ENCODE measurements at regions not wholly inside any gene's neighbourhood (a gene's known extent, or its start where the extent isn't known, plus 50 kb on each side); places are given as distances from the start of the nearest gene placed in this dataset.

DNA sequence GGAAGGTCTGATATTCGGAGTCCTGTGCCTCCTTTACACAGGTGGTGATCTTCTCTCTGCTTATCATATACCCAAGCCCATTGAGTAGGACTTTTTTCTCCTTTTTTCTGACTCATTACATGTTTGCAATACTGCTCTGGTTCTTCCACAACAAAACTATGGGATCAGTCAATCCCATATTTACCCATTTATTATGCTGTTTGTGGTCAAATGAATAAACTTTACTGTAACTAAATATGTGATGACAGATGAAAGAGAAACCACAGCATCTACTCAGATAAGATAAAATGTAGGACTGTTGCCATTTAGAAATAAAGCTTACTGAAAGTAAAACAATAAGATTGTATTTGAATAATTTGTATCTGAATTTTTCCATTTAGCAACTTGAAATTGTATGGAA lies 958.7 kb upstream of the FAT3 start:
- H3K27ac ChIP-seq (ENCODE audit: low read length): no peak overlapping the region
- no peak overlapping the region for H2AFZ ChIP-seq (ENCODE audit: low read depth, low read length)
- TF ChIP-seq EZH2phosphoT487 (IDR thresholded peaks at IDR 0.05; ENCODE audit: low read depth): no peak
- TF ChIP-seq, protein P1, sequence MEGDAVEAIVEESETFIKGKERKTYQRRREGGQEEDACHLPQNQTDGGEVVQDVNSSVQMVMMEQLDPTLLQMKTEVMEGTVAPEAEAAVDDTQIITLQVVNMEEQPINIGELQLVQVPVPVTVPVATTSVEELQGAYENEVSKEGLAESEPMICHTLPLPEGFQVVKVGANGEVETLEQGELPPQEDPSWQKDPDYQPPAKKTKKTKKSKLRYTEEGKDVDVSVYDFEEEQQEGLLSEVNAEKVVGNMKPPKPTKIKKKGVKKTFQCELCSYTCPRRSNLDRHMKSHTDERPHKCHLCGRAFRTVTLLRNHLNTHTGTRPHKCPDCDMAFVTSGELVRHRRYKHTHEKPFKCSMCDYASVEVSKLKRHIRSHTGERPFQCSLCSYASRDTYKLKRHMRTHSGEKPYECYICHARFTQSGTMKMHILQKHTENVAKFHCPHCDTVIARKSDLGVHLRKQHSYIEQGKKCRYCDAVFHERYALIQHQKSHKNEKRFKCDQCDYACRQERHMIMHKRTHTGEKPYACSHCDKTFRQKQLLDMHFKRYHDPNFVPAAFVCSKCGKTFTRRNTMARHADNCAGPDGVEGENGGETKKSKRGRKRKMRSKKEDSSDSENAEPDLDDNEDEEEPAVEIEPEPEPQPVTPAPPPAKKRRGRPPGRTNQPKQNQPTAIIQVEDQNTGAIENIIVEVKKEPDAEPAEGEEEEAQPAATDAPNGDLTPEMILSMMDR (IDR thresholded peaks at IDR 0.05; ENCODE audit: low read depth, low read length): no peak
- H4K20me1 ChIP-seq (ENCODE audit: insufficient read depth, low read length): no peaks in the 10 kb centered on the region
- no peaks in the 10 kb centered on the region for H3K36me3 ChIP-seq (replicated peaks; ENCODE audit: low read depth, low read length)
- H3K27me3 ChIP-seq (ENCODE audit: low read depth, low read length): no peaks in the 10 kb centered on the region
- no peak overlapping the region for H3K4me3 ChIP-seq (ENCODE audit: low read length)
- no peaks in the 10 kb centered on the region for H3K4me1 ChIP-seq (ENCODE audit: low read length)
- H3K4me2 ChIP-seq (ENCODE audit: low read length): no peak overlapping the region
- H3K79me2 ChIP-seq (ENCODE audit: low read length): no peaks in the 10 kb centered on the region
- no peaks in the 10 kb centered on the region for H3K9me3 ChIP-seq (ENCODE audit: insufficient read depth, low read length)
- H3K9ac ChIP-seq (ENCODE audit: low read length): no peak overlapping the region

DNA sequence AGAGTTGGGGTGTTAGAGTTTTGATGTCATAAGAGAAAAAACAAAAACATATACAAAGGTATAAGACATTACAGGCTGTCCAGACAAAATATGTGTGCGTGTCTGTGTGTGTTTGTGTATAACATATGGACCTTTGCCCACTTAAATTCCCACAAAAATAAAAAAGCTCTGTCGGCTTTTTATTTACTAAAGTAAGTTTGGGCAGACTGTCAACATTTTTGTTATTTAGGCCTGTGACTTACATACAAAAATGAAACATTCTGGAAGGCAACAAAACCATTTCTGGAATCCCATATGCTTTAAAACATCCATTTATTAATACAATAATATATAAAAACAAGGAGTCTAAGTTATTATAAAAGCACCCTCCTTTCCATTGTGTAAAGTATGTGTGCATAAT lies 960.1 kb upstream of the FAT3 start:
- no peak overlapping the region for H3K4me3 ChIP-seq (ENCODE audit: low read length)
- H4K20me1 ChIP-seq (ENCODE audit: insufficient read depth, low read length): no peaks in the 10 kb centered on the region
- H3K36me3 ChIP-seq (replicated peaks; ENCODE audit: low read depth, low read length): no peaks in the 10 kb centered on the region
- H3K9me3 ChIP-seq (ENCODE audit: insufficient read depth, low read length): no peaks in the 10 kb centered on the region
- no peak overlapping the region for H3K27ac ChIP-seq (ENCODE audit: low read length)
- TF ChIP-seq EZH2phosphoT487 (IDR thresholded peaks at IDR 0.05; ENCODE audit: low read depth): no peak
- H2AFZ ChIP-seq (ENCODE audit: low read depth, low read length): no peak overlapping the region
- no peaks in the 10 kb centered on the region for H3K4me1 ChIP-seq (ENCODE audit: low read length)
- H3K4me2 ChIP-seq (ENCODE audit: low read length): no peak overlapping the region
- H3K27me3 ChIP-seq (ENCODE audit: low read depth, low read length): no peaks in the 10 kb centered on the region
- no peaks in the 10 kb centered on the region for H3K79me2 ChIP-seq (ENCODE audit: low read length)
- no peak overlapping the region for H3K9ac ChIP-seq (ENCODE audit: low read length)

DNA sequence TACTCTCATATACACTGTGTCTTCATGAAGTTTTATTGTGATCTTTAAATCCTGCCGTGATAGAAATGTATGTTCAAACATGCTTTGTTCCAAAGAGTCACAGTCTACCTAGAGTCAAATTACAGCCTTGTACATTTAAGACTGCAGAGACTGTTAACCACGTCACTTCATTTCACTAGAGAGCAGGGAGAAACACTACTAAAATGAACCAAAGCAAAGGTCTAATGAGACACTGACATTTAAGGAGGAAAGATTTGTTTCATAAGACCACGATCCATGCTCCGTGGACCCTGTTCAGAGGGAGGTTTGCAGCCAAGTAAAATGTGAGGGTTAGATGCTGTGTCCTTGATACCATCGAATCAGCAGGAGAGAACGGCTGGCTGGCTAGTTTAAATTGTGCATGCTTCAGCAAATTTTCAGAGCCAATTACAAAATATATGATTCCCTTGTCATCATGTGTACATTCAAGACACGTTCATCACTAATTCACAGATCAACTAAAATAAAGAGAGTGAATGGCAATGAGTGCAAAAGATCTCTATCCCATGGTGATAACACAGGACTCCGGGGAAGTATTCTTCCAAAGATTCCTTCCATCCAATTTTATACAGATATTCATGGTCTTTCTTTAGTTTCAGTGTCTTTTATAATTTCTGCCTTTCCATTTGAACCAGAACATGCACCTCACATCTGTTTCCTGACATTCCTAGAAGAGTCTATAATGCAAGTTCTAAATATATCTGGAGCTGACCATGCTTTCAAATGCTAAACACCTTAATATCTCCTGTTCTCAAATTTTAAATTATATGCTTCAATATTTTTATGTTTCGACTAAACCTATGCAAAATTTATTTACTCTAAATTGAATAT lies 960.9 kb upstream of the FAT3 start:
- H3K9me3 ChIP-seq (ENCODE audit: insufficient read depth, low read length): no peaks in the 10 kb centered on the region
- H3K27me3 ChIP-seq (ENCODE audit: low read depth, low read length): no peaks in the 10 kb centered on the region
- H3K27ac ChIP-seq (ENCODE audit: low read length): no peak overlapping the region
- H4K20me1 ChIP-seq (ENCODE audit: insufficient read depth, low read length): no peaks in the 10 kb centered on the region
- no peaks in the 10 kb centered on the region for H3K36me3 ChIP-seq (replicated peaks; ENCODE audit: low read depth, low read length)
- TF ChIP-seq EZH2phosphoT487 (IDR thresholded peaks at IDR 0.05; ENCODE audit: low read depth): no peak
- TF ChIP-seq, protein P1 (IDR thresholded peaks at IDR 0.05; ENCODE audit: low read depth, low read length): no peak
- peak overlapping the region; percentile 60; the same call in 1 of the 2 replicates for H2AFZ ChIP-seq (ENCODE audit: low read depth, low read length)
- no peak overlapping the region for H3K9ac ChIP-seq (ENCODE audit: low read length)
- no peak overlapping the region for H3K4me2 ChIP-seq (ENCODE audit: low read length)
- no peaks in the 10 kb centered on the region for H3K4me1 ChIP-seq (ENCODE audit: low read length)
- H3K4me3 ChIP-seq (ENCODE audit: low read length): no peak overlapping the region
- no peaks in the 10 kb centered on the region for H3K79me2 ChIP-seq (ENCODE audit: low read length)

DNA sequence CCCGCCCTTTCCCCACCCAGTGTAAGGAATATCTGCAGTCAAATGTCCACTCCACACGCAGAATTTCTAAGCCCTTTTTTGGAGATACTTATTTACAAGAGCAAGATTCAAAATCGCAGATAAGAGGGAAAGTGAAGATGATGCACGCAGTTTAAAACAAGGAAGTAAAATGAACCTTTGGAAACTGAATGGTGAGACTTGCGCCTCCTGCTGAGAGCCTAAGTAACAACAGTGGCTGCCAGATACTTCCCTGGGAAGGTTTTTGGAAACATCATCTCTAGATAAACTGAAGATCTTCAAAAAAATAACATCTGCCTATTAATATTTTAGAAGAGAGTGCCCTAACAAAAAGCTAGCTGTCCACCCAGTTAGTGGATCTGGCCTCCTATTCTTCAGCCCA lies 963.1 kb upstream of the FAT3 start:
- Histone ChIP-seq H3K4me3 (ENCODE audit: low read length) (no peak overlapping the region), H3K27ac (ENCODE audit: low read length) (no peak overlapping the region), H3K27me3 (ENCODE audit: low read depth, low read length) (no peaks in the 10 kb centered on the region), H3K4me2 (ENCODE audit: low read length) (no peak overlapping the region), H3K9me3 (ENCODE audit: insufficient read depth, low read length) (no peaks in the 10 kb centered on the region), H2AFZ (ENCODE audit: low read depth, low read length) (no peak overlapping the region), H3K79me2 (ENCODE audit: low read length) (no peaks in the 10 kb centered on the region), H3K36me3 (replicated peaks; ENCODE audit: low read depth, low read length) (no peaks in the 10 kb centered on the region), H4K20me1 (ENCODE audit: insufficient read depth, low read length) (no peaks in the 10 kb centered on the region), H3K9ac (ENCODE audit: low read length) (no peak overlapping the region), H3K4me1 (ENCODE audit: low read length) (no peaks in the 10 kb centered on the region)
- TF ChIP-seq EZH2phosphoT487 (IDR thresholded peaks at IDR 0.05; ENCODE audit: low read depth): no peak
- TF ChIP-seq, protein P1 (IDR thresholded peaks at IDR 0.05; ENCODE audit: low read depth, low read length): no peak; the same call in 1 of the 2 replicates
